Stimulated activated naive CD4-positive, alpha-beta T cell (primary cell): ENCODE measurements at regions not wholly inside any gene's neighbourhood (a gene's known extent, or its start where the extent isn't known, plus 50 kb on each side); places are given as distances from the start of the nearest gene placed in this dataset.
"Not testable (repeated sequence)": the region's sequence is repeated elsewhere in the genome, so short reads cannot be mapped to it uniquely, and the experiment has no call there.

Experiments
- DNase-seq, 6 experiments: peaks; one replicate each; lab custom pipeline; 2025; lab: John Stamatoyannopoulos, UW

GRCh38 chr5:7080501-7080900 is 315.4 kb upstream of the ADCY2 start:
- DNase-seq = no peak

- DNase-seq = no peak
Observed at GRCh38 chr5:7087719-7088297, 308.1 kb upstream of the ADCY2 start.

- DNase-seq = no peak
Observed at GRCh38 chr5:7088849-7089248, 307.1 kb upstream of the ADCY2 start.

- no peak for DNase-seq
Observed at GRCh38 chr5:7094626-7095025, 301.3 kb upstream of the ADCY2 start.

- no peak for DNase-seq
Observed at GRCh38 chr5:7096294-7096693, 299.6 kb upstream of the ADCY2 start.

- DNase-seq = no peak
Observed at GRCh38 chr5:7105358-7105757, 290.6 kb upstream of the ADCY2 start.

GRCh38 chr5:7117961-7118360 is 278.0 kb upstream of the ADCY2 start:
- no peak for DNase-seq

GRCh38 chr5:7131680-7132079 is 264.3 kb upstream of the ADCY2 start:
- DNase-seq = no peak

- no peak for DNase-seq
Observed at GRCh38 chr5:7146886-7147285, 249.1 kb upstream of the ADCY2 start.

GRCh38 chr5:7157083-7157482 is 238.9 kb upstream of the ADCY2 start:
- no peak for DNase-seq

GRCh38 chr5:7169240-7169878 is 226.6 kb upstream of the ADCY2 start:
- no peak for DNase-seq

- DNase-seq = not testable (repeated sequence)
Observed at GRCh38 chr5:7170785-7171184, 225.2 kb upstream of the ADCY2 start.

GRCh38 chr5:7179364-7179763 is 216.6 kb upstream of the ADCY2 start:
- DNase-seq = no peak

- no peak for DNase-seq
Observed at GRCh38 chr5:7181841-7182240, 214.1 kb upstream of the ADCY2 start.

GRCh38 chr5:7185742-7186141 is 210.2 kb upstream of the ADCY2 start:
- no peak for DNase-seq

GRCh38 chr5:7186818-7187217 is 209.1 kb upstream of the ADCY2 start:
- no peak for DNase-seq

GRCh38 chr5:7190712-7191250 is 205.2 kb upstream of the ADCY2 start:
- no peak for DNase-seq

GRCh38 chr5:7192016-7192415 is 203.9 kb upstream of the ADCY2 start:
- DNase-seq = no peak

GRCh38 chr5:7202846-7203245 is 193.1 kb upstream of the ADCY2 start:
- DNase-seq = no peak

GRCh38 chr5:7207979-7208378 is 188.0 kb upstream of the ADCY2 start:
- DNase-seq = no peak

- DNase-seq = no peak
Observed at GRCh38 chr5:7208938-7209337, 187.0 kb upstream of the ADCY2 start.

- no peak for DNase-seq
Observed at GRCh38 chr5:7209658-7210057, 186.3 kb upstream of the ADCY2 start.

- no peak for DNase-seq
Observed at GRCh38 chr5:7210549-7210948, 185.4 kb upstream of the ADCY2 start.

- no peak for DNase-seq
Observed at GRCh38 chr5:7213525-7213924, 182.4 kb upstream of the ADCY2 start.
